H9 (cell line): ENCODE measurements at regions not wholly inside any gene's neighbourhood (a gene's known extent, or its start where the extent isn't known, plus 50 kb on each side); places are given as distances from the start of the nearest gene placed in this dataset.

Experiments
- DNase-seq: peaks from one replicate; pipeline ENCODE4 v3.0.0-alpha.2; 2017
- H2AFZ ChIP-seq: one replicate; pipeline ENCODE4 v1.6.1; 2013; ENCODE audit warnings: mild to moderate bottlenecking, low read length, control low read depth, moderate library complexity
- H2AK5ac ChIP-seq: 2 replicates; pipeline ENCODE4 v1.6.1; 2013; ENCODE audit warnings: low read length, control low read depth, mixed read lengths; ENCODE audit not compliant: insufficient read length
- H2BK120ac ChIP-seq: one replicate; pipeline ENCODE4 v1.6.1; 2013; ENCODE audit warnings: low read depth, mild to moderate bottlenecking, low read length, control low read depth, inconsistent platforms; ENCODE audit not compliant: poor library complexity, severe bottlenecking
- H2BK12ac ChIP-seq: 2 replicates; pipeline ENCODE4 v1.6.1; 2013; ENCODE audit warnings: low read length, control low read depth, mixed read lengths, low read depth; ENCODE audit not compliant: insufficient read length
- H2BK15ac ChIP-seq: 2 replicates; pipeline ENCODE4 v1.6.1; 2013; ENCODE audit warnings: low read depth, low read length, control low read depth
- H2BK20ac ChIP-seq: one replicate; pipeline ENCODE4 v1.6.1; 2013; ENCODE audit warnings: low read depth, mild to moderate bottlenecking, low read length, control low read depth, inconsistent platforms; ENCODE audit not compliant: poor library complexity, severe bottlenecking
- H2BK5ac ChIP-seq: 2 replicates; pipeline ENCODE4 v1.6.1; 2013; ENCODE audit warnings: low read length, control low read depth, mixed read lengths; ENCODE audit not compliant: insufficient read length
- H3K14ac ChIP-seq: 2 replicates; pipeline ENCODE4 v1.6.1; 2013; ENCODE audit warnings: low read length, control low read depth; ENCODE audit not compliant: insufficient read depth
- H3K18ac ChIP-seq: 2 replicates; pipeline ENCODE4 v1.6.1; 2013; ENCODE audit warnings: low read depth, mild to moderate bottlenecking, mixed read lengths, low read length, control low read depth; ENCODE audit not compliant: insufficient read length
- H3K23ac ChIP-seq: 2 replicates; pipeline ENCODE4 v1.6.1; 2013; ENCODE audit warnings: low read length, control low read depth, mixed read lengths, low read depth; ENCODE audit not compliant: insufficient read length
- H3K23me2 ChIP-seq: 2 replicates; pipeline ENCODE4 v1.6.1; 2013; ENCODE audit warnings: low read depth, mild to moderate bottlenecking, mixed read lengths, low read length, control low read depth; ENCODE audit not compliant: insufficient read length, poor library complexity, severe bottlenecking
- H3K27ac ChIP-seq: 2 replicates; pipeline ENCODE4 v1.5.1; 2013; ENCODE audit warnings: low read length, control low read depth, mixed read lengths, low read depth; ENCODE audit not compliant: insufficient read length
- H3K27me3 ChIP-seq: 2 replicates; pipeline ENCODE4 v1.6.1; 2013; ENCODE audit warnings: low read length, control low read depth, inconsistent platforms; ENCODE audit not compliant: insufficient read depth
- H3K4ac ChIP-seq: 2 replicates; pipeline ENCODE4 v1.6.1; 2013; ENCODE audit warnings: low read depth, mild to moderate bottlenecking, control low read depth, inconsistent platforms, low read length, moderate library complexity
- H3K4me1 ChIP-seq: 2 replicates; pipeline ENCODE4 v1.6.1; 2013; ENCODE audit warnings: low read length, control low read depth, inconsistent platforms; ENCODE audit not compliant: insufficient read depth
- H3K4me2 ChIP-seq: 2 replicates; pipeline ENCODE4 v1.6.1; 2013; ENCODE audit warnings: low read length, control low read depth, mixed read lengths; ENCODE audit not compliant: insufficient read length, insufficient read depth
- H3K56ac ChIP-seq: 2 replicates; pipeline ENCODE4 v1.6.1; 2013; ENCODE audit warnings: low read depth, mild to moderate bottlenecking, mixed read lengths, low read length, control low read depth; ENCODE audit not compliant: insufficient read length
- H3K79me1 ChIP-seq: 2 replicates; pipeline ENCODE4 v1.6.1; 2013; ENCODE audit warnings: low read depth, mild to moderate bottlenecking, moderate library complexity, low read length, control low read depth, inconsistent platforms; ENCODE audit not compliant: insufficient read depth, poor library complexity, severe bottlenecking
- H3K79me2 ChIP-seq: 2 replicates; pipeline ENCODE4 v1.6.1; 2013; ENCODE audit warnings: low read length, control low read depth, inconsistent platforms; ENCODE audit not compliant: insufficient read depth
- H3K9ac ChIP-seq: 2 replicates; pipeline ENCODE4 v1.6.1; 2013; ENCODE audit warnings: low read length, control low read depth, mixed read lengths; ENCODE audit not compliant: insufficient read length; ENCODE audit errors: extremely low read depth
- H3K9me3 ChIP-seq: one replicate; pipeline ENCODE4 v1.6.1; 2013; ENCODE audit warnings: low read depth, low read length, inconsistent platforms; ENCODE audit not compliant: control insufficient read depth
- H3T11ph ChIP-seq: one replicate; pipeline ENCODE4 v1.6.1; 2013; ENCODE audit warnings: mild to moderate bottlenecking, low read length, control low read depth, inconsistent platforms
- H4K20me1 ChIP-seq: one replicate; pipeline ENCODE4 v1.6.1; 2013; ENCODE audit not compliant: control insufficient read depth, insufficient read length, insufficient read depth
- H4K5ac ChIP-seq: 2 replicates; pipeline ENCODE4 v1.6.1; 2013; ENCODE audit warnings: low read depth, mild to moderate bottlenecking, mixed read lengths, low read length, control low read depth; ENCODE audit not compliant: insufficient read length
- H4K8ac ChIP-seq: replicated peaks from 2 replicates; pipeline ENCODE4 v1.6.1; 2013; ENCODE audit warnings: low read length, control low read depth, mixed read lengths, low read depth; ENCODE audit not compliant: insufficient read length
- H4K91ac ChIP-seq: 2 replicates; pipeline ENCODE4 v1.6.1; 2013; ENCODE audit warnings: low read depth, mild to moderate bottlenecking, moderate library complexity, mixed read lengths, low read length, control low read depth; ENCODE audit not compliant: insufficient read length
- H3K27ac Mint-ChIP-seq, 3 experiments: 2 replicates in 2 of 3; 3 replicates in 1 of 3; pipeline ENCODE4 v1.8.0; 2020 to 2021; ENCODE audit warnings: mixed read lengths in 3 of 3, mild to moderate bottlenecking in 1 of 3, moderate library complexity in 1 of 3
- H3K27me3 Mint-ChIP-seq: 2 replicates; pipeline ENCODE4 v1.8.0; 2021; ENCODE audit warnings: low read depth, mild to moderate bottlenecking, moderate library complexity, mixed read lengths
- H3K36me3 Mint-ChIP-seq, 3 experiments: 2 replicates in 2 of 3; 3 replicates in 1 of 3; pipeline ENCODE4 v1.8.0; 2020 to 2021; ENCODE audit warnings: low read depth in 3 of 3, mixed read lengths in 3 of 3; ENCODE audit not compliant: insufficient read depth in 1 of 3
- H3K4me1 Mint-ChIP-seq, 2 experiments: 2 replicates each; pipeline ENCODE4 v1.8.0; 2020; ENCODE audit warnings: mixed read lengths in 2 of 2
- H3K4me3 Mint-ChIP-seq, 2 experiments: 2 replicates in 1 of 2; 3 replicates in 1 of 2; pipeline ENCODE4 v1.8.0; 2020 to 2021; ENCODE audit warnings: mild to moderate bottlenecking in 2 of 2, mixed read lengths in 2 of 2, moderate library complexity in 1 of 2
- H3K9me3 Mint-ChIP-seq, 2 experiments: 2 replicates in 1 of 2; 3 replicates in 1 of 2; pipeline ENCODE4 v1.8.0; 2020; ENCODE audit warnings: mild to moderate bottlenecking in 2 of 2, mixed read lengths in 2 of 2, moderate library complexity in 1 of 2
- WGBS: extraction: QIAGEN DNeasy Blood & Tissue Kit; methylation state at CpG from one replicate; pipeline ENCODE4 v1.1.7; 2013; ENCODE audit warnings: missing lambda C conversion rate, low lambda C conversion rate, mixed read lengths; ENCODE audit not compliant: insufficient read length; ENCODE audit errors: extremely low coverage; 5-methylcytosine and 5-hydroxymethylcytosine counted together
- TF ChIP-seq, protein P1 (sequence below): fragments of 200-600 bp; sonication (generic); conservative IDR thresholded peaks from 3 replicates; pipeline ENCODE4 v1.8.0; 2021; ENCODE audit warnings: antibody characterized with exemption, mild to moderate bottlenecking

DNA sequence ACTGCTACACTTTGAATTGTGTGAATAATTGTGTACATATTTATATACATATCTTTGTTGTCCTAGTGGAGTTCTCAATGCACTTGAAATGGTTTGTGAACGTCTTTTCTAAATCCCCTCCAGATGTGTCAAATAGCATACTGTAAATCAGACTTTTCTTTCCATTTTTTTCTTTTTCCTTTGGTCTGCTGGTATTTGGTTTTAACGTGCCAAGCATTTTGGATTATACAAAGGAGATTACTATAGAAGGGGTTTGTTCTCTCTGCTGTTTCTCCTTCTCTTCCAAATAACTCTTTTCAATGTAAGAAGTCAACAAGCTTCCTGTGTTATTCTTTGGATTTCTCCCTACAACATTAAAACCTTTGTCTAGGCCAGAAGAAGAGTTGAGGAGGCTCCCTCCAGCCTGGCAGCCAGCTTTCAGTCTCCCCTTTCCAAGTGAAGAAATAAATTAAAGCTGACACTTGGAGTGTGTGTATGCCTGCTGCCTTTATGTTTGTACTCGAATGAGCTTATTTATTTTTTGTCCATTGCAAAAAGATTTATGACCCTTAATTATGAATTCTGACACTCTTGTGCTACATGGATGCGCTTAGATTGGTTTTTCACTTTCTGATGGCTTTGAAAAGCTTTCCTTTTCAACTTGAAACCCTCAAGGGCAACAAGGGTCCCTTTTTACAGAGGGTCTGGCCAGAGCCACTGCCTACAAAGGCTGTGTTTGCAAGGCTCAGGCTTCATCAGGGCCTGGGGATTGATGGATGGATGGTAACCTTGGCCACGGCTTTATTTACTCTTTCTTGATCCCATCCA lies 107.8 kb downstream of the RAB18 start:
- DNase-seq: no peak
- no peak overlapping the region for H3K4ac ChIP-seq
- H3K4me1 Mint-ChIP-seq: peaks cover 10% of the 10 kb centered on the region in 2 experiments
- no peak overlapping the region for H3K18ac ChIP-seq
- H3K14ac ChIP-seq: no peak overlapping the region
- no peak overlapping the region for H3K27ac Mint-ChIP-seq
- H2BK15ac ChIP-seq: no peak overlapping the region
- H3K9me3 ChIP-seq: no peaks in the 10 kb centered on the region
- TF ChIP-seq, protein P1, sequence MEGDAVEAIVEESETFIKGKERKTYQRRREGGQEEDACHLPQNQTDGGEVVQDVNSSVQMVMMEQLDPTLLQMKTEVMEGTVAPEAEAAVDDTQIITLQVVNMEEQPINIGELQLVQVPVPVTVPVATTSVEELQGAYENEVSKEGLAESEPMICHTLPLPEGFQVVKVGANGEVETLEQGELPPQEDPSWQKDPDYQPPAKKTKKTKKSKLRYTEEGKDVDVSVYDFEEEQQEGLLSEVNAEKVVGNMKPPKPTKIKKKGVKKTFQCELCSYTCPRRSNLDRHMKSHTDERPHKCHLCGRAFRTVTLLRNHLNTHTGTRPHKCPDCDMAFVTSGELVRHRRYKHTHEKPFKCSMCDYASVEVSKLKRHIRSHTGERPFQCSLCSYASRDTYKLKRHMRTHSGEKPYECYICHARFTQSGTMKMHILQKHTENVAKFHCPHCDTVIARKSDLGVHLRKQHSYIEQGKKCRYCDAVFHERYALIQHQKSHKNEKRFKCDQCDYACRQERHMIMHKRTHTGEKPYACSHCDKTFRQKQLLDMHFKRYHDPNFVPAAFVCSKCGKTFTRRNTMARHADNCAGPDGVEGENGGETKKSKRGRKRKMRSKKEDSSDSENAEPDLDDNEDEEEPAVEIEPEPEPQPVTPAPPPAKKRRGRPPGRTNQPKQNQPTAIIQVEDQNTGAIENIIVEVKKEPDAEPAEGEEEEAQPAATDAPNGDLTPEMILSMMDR: no peak
- H2BK20ac ChIP-seq: no peak overlapping the region
- no peak overlapping the region for H4K91ac ChIP-seq
- H3K27me3 ChIP-seq: no peaks in the 10 kb centered on the region
- no peak overlapping the region for H2BK12ac ChIP-seq
- no peak overlapping the region for H3K4me3 Mint-ChIP-seq
- H3T11ph ChIP-seq: no peak overlapping the region
- H4K5ac ChIP-seq: no peak overlapping the region
- no peak overlapping the region for H4K8ac ChIP-seq
- no peak overlapping the region for H2AK5ac ChIP-seq
- no peaks in the 10 kb centered on the region for H3K23me2 ChIP-seq
- H3K27me3 Mint-ChIP-seq: no peaks in the 10 kb centered on the region
- H3K79me1 ChIP-seq: no peaks in the 10 kb centered on the region
- no peaks in the 10 kb centered on the region; a peak in 1 of 7 replicates for H3K36me3 Mint-ChIP-seq
- no peak overlapping the region for H3K27ac ChIP-seq
- H2AFZ ChIP-seq: no peak overlapping the region
- no peak overlapping the region for H3K23ac ChIP-seq
- H3K56ac ChIP-seq: no peak overlapping the region
- WGBS: no CpG with 5 or more reads among the region's 5 CpGs
- no peak overlapping the region for H2BK5ac ChIP-seq
- H3K4me2 ChIP-seq: no peak overlapping the region
- no peak overlapping the region for H2BK120ac ChIP-seq
- no peaks in the 10 kb centered on the region; a peak in 3 of 5 replicates for H3K9me3 Mint-ChIP-seq
- H3K79me2 ChIP-seq: no peaks in the 10 kb centered on the region
- H4K20me1 ChIP-seq: no peaks in the 10 kb centered on the region
- H3K4me1 ChIP-seq: peaks cover 3% of the 10 kb centered on the region
- no peak overlapping the region for H3K9ac ChIP-seq
